KMS-11 (cell line): ENCODE measurements at regions not wholly inside any gene's neighbourhood (a gene's known extent, or its start where the extent isn't known, plus 50 kb on each side); places are given as distances from the start of the nearest gene placed in this dataset.

Source experiments
- H2AFZ ChIP-seq: fragments of 200-600 bp; sonication (generic); 2 replicates; pipeline ENCODE4 v1.6.1; 2016; ENCODE audit warnings: antibody characterized with exemption, mixed run types, low read depth
- H3K27ac ChIP-seq: fragments of 200-600 bp; sonication (generic); 2 replicates; pipeline ENCODE4 v1.6.1; 2016; ENCODE audit warnings: mild to moderate bottlenecking, mixed run types
- H3K27me3 ChIP-seq: fragments of 200-600 bp; sonication (generic); 2 replicates; pipeline ENCODE4 v1.6.1; 2017; ENCODE audit warnings: mild to moderate bottlenecking, low read depth, mixed run types, moderate library complexity; ENCODE audit not compliant: insufficient read depth
- H3K36me3 ChIP-seq: fragments of 200-600 bp; sonication (generic); 2 replicates; pipeline ENCODE4 v1.6.1; 2017; ENCODE audit warnings: mild to moderate bottlenecking, mixed run types; ENCODE audit not compliant: insufficient read depth
- H3K4me1 ChIP-seq: fragments of 200-600 bp; sonication (generic); 2 replicates; pipeline ENCODE4 v1.6.1; 2016; ENCODE audit warnings: mild to moderate bottlenecking, low read depth, mixed run types; ENCODE audit not compliant: poor library complexity, severe bottlenecking
- H3K4me2 ChIP-seq: fragments of 200-600 bp; sonication (generic); 2 replicates; pipeline ENCODE4 v1.7.0; 2016; ENCODE audit warnings: mild to moderate bottlenecking, mixed run types
- H3K4me3 ChIP-seq: fragments of 200-600 bp; sonication (generic); IDR thresholded peaks from 2 replicates; pipeline ENCODE4 v1.6.1; 2017; ENCODE audit warnings: low read depth, low read length, mixed read lengths; ENCODE audit not compliant: insufficient read depth
- H3K79me2 ChIP-seq: fragments of 200-600 bp; sonication (generic); 2 replicates; pipeline ENCODE4 v1.6.1; 2016; ENCODE audit warnings: low read depth, mixed run types; ENCODE audit not compliant: insufficient read depth
- H3K9ac ChIP-seq: fragments of 200-600 bp; sonication (generic); 2 replicates; pipeline ENCODE4 v1.6.1; 2016; ENCODE audit warnings: mild to moderate bottlenecking, mixed run types
- H4K20me1 ChIP-seq: fragments of 200-600 bp; sonication (generic); 2 replicates; pipeline ENCODE4 v1.6.1; 2016; ENCODE audit warnings: mild to moderate bottlenecking, mixed run types; ENCODE audit not compliant: insufficient read depth
- TF ChIP-seq, protein P1 (sequence below): fragments of 200-600 bp; sonication (generic); conservative IDR thresholded peaks from 2 replicates; pipeline ENCODE4 v1.6.1; 2017; ENCODE audit warnings: low read depth, mild to moderate bottlenecking, antibody characterized with exemption, low read length, moderate library complexity, mixed read lengths

DNA sequence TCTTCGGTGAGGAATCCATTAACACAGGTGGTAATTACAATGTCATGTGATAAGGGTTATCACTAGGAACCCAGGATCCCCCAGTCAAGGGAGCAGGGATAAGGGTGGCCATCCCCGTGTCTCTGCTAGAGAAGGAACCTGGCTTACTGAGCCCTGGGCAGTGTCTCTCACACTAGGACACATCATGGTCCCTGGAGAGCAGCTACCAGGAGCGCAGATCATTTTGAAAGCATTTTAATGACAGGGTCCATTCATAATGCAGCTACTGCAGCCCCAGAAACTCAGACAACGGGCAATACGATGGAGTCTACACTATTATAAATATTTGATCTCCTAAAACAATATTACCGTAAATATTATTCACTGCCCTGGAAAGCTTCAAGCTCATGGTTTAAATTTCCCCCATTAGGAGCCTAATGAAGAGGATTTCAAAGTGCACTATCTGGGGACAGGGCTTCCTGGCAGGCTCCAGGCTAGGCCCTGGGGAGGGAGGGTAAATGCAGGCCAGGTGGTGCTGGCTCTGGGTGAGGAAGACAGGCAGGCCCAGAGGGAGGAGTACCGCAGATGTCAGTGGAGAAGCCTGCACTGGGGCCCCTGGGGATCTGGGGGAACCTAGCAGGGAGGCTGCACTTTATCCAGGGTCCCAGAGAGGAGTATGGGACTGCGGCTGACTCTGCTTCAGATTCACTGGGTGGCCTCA lies 52.6 kb upstream of the LOXL4 start:
- H2AFZ ChIP-seq, result no peak overlapping the region
- H4K20me1 ChIP-seq, result no peaks in the 10 kb centered on the region
- no peak overlapping the region for H3K4me2 ChIP-seq

DNA sequence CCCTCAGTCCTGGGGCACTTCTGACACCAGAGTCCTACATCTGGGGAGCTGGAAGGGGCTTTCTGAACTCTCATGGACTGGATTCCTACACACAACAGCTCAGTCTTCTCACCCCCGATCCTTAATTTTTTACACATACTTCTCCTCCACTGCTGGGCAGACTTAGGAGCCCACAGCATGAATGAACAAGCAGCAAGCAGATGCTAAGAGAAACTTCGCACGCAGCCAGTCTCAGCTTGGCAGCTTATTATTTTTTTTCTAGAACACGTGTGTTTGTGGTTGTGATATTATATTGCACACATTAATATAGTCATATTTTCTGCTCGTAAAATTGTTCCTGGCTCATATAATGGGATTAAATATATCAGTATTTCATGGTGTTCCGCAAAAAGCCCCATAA lies 50.9 kb upstream of the LOXL4 start:
- TF ChIP-seq, protein P1, sequence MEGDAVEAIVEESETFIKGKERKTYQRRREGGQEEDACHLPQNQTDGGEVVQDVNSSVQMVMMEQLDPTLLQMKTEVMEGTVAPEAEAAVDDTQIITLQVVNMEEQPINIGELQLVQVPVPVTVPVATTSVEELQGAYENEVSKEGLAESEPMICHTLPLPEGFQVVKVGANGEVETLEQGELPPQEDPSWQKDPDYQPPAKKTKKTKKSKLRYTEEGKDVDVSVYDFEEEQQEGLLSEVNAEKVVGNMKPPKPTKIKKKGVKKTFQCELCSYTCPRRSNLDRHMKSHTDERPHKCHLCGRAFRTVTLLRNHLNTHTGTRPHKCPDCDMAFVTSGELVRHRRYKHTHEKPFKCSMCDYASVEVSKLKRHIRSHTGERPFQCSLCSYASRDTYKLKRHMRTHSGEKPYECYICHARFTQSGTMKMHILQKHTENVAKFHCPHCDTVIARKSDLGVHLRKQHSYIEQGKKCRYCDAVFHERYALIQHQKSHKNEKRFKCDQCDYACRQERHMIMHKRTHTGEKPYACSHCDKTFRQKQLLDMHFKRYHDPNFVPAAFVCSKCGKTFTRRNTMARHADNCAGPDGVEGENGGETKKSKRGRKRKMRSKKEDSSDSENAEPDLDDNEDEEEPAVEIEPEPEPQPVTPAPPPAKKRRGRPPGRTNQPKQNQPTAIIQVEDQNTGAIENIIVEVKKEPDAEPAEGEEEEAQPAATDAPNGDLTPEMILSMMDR, result no peak
- no peak overlapping the region for H3K4me2 ChIP-seq
- no peaks in the 10 kb centered on the region for H3K4me1 ChIP-seq

More for the DNA sequence above, 52.6 kb upstream of the LOXL4 start:
- H3K27ac ChIP-seq, result no peak overlapping the region
- H3K4me3 ChIP-seq, result no peak overlapping the region
- H3K4me1 ChIP-seq, result no peaks in the 10 kb centered on the region
- H3K79me2 ChIP-seq, result no peaks in the 10 kb centered on the region
- H3K27me3 ChIP-seq, result no peaks in the 10 kb centered on the region
- TF ChIP-seq, protein P1, result no peak
- H3K9ac ChIP-seq, result no peak overlapping the region
- no peaks in the 10 kb centered on the region for H3K36me3 ChIP-seq

More for the DNA sequence above, 50.9 kb upstream of the LOXL4 start:
- no peak overlapping the region for H3K4me3 ChIP-seq
- no peaks in the 10 kb centered on the region for H3K27me3 ChIP-seq
- H3K27ac ChIP-seq, result no peak overlapping the region
- no peak overlapping the region for H2AFZ ChIP-seq
- no peaks in the 10 kb centered on the region for H4K20me1 ChIP-seq
- H3K9ac ChIP-seq, result no peak overlapping the region
- no peaks in the 10 kb centered on the region for H3K36me3 ChIP-seq
- H3K79me2 ChIP-seq, result no peaks in the 10 kb centered on the region
